GM18502 (cell line): ENCODE measurements at regions not wholly inside any gene's neighbourhood (a gene's known extent, or its start where the extent isn't known, plus 50 kb on each side); places are given as distances from the start of the nearest gene placed in this dataset.

Experiments
- ATAC-seq: cut with Tn5 transposase; IDR thresholded peaks from one replicate; pipeline ENCODE4 v1.9.1; 2021; ENCODE audit warnings: mild to moderate bottlenecking; ENCODE audit not compliant: unreplicated experiment, poor library complexity

GRCh38 chr2:11096591-11096990 is 58.7 kb upstream of the SLC66A3 start:
- no peak for ATAC-seq

- no peak for ATAC-seq
Observed at GRCh38 chr2:11097038-11097720, 58.1 kb upstream of the SLC66A3 start.

DNA sequence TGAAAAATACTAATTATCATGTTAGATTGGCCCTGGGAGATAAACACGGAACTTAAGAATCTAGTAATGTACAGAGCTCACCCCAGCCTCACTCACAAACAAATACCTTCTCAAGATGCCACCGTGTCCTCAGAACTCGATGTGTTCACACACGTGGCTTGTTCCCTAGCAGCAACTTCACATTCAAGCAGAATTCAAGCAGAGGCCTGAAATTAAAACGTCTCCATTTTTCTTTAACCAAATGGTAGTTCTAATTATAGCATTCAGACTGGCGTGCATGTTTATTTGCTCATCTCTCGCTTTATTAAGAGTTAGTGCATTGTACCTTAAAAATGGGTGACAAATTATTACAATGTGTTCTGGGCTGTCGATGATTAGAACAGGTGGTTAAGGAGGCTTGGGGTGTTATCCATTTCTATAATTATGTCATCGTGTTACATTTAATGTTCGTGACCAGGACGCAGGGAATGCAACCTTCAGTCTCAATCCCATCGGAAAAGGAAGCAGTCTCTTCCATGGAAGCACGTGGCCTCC is 57.3 kb upstream of the SLC66A3 start:
- ATAC-seq = no peak

- ATAC-seq = no peak
Observed at GRCh38 chr2:11099122-11100065, 55.9 kb upstream of the SLC66A3 start.

DNA sequence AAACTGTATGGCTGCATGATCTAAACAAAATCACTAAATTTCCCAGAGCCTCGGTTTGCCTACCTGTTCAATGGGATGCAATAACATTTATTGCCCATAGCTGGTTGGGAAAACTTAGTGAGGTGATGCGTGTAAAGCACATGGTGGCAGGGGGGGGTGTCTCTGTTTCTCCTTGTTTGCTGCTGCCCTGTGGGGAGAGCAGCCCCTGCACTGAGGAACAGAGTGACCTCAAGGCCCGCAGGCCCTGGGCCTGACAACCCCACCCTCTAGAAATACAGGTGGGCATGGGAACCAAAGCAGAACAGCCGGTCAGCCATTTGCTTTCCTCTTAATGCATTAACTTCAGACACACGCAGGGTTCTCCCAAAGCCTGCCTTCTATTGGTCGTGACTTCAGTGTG is 55.1 kb upstream of the SLC66A3 start:
- no peak for ATAC-seq

DNA sequence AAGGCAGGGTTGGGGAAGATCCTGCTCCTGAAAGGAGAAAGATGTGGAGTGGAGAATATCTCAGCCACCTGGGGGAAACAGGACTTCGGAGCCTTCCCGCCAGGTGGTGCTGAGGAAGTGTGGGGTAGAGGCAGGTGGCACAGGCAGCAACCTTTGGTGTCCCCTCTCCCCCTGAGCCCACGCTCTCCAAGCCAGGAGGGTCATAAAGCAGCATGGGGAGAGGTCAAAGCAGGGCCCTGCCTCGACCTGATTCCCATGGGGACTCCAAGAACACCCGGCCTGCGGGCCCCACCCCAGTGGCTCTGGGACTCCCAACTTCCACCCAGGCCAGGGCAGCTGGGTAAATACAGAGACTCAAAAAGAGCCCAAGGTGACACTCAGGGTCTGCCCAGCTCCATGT is 54.3 kb upstream of the SLC66A3 start:
- ATAC-seq = no peak

DNA sequence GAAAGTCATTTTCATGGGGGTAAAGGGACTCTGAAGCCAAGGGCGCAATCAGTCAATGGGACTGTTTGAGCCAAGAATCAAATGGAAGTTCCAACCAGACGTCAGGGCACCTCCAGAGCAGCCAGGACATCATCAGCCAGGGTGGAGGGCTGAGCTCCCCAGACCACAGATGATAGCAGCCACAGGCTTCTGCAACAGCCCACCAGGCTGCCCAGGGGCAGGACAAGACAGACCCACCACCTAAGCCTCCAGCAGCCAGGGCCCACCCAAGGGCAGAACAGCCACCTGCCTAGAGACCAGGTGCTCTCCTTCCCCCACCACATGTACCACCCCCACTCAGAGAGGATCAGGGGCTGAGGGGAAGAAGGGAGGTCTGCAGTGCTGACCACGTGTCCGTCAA is 53.8 kb upstream of the SLC66A3 start:
- ATAC-seq = no peak

DNA sequence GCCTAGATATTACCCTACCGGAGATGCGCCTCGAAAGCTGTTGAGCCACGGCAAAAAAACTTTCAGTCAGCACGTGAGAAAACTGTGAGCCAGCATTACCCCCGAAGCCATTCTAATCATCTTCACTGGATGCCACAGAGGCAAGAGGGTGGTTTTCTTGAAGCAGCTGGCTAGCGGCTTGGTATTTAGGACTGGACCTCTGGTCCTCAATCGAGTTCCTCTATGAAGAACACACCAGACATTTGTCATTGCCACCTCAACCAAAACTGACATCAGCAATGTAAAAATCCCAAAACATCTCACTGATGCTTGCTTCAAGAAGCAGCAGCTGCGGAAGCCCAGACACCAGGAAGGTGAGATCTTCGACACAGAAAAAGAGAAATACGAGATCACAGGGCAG is 52.8 kb upstream of the SLC66A3 start:
- ATAC-seq = no peak

GRCh38 chr2:11102956-11103860 is 52.1 kb upstream of the SLC66A3 start:
- ATAC-seq = no peak

GRCh38 chr2:11103984-11104793 is 51.1 kb upstream of the SLC66A3 start:
- peak; percentile 71 for ATAC-seq

GRCh38 chr2:11104794-11105660 is 50.2 kb upstream of the SLC66A3 start:
- ATAC-seq = no peak
